Mesendoderm (in vitro differentiated cells): ENCODE measurements at regions not wholly inside any gene's neighbourhood (a gene's known extent, or its start where the extent isn't known, plus 50 kb on each side); places are given as distances from the start of the nearest gene placed in this dataset.
A peak's percentile ranks its signal among the peaks of the same experiment; 100 is the strongest.

Experiments used
- DNase-seq: peaks from one replicate; pipeline ENCODE4 v3.0.0; 2013
- H2AK5ac ChIP-seq: 2 replicates; pipeline ENCODE4 v1.6.1; 2013; ENCODE audit warnings: low read length, inconsistent platforms
- H2BK120ac ChIP-seq: 2 replicates; pipeline ENCODE4 v1.6.1; 2013; ENCODE audit warnings: low read depth, mild to moderate bottlenecking, low read length, moderate library complexity, mixed read lengths
- H2BK15ac ChIP-seq: replicated peaks from 2 replicates; pipeline ENCODE4 v1.6.1; 2013; ENCODE audit warnings: low read depth, mild to moderate bottlenecking, moderate library complexity
- H2BK5ac ChIP-seq: 2 replicates; pipeline ENCODE4 v1.6.1; 2013; ENCODE audit warnings: low read length, inconsistent platforms
- H3K18ac ChIP-seq: 2 replicates; pipeline ENCODE4 v1.6.1; 2013; ENCODE audit warnings: mild to moderate bottlenecking, low read length, mixed read lengths
- H3K23ac ChIP-seq: one replicate; pipeline ENCODE4 v1.6.1; 2013; ENCODE audit warnings: low read length
- H3K27ac ChIP-seq: 2 replicates; pipeline ENCODE4 v1.5.1; 2013; ENCODE audit warnings: low read depth, mild to moderate bottlenecking, inconsistent platforms, low read length, moderate library complexity
- H3K27me3 ChIP-seq: 2 replicates; pipeline ENCODE4 v1.6.1; 2013; ENCODE audit warnings: low read length, control low read depth, mild to moderate bottlenecking, inconsistent platforms; ENCODE audit not compliant: insufficient read depth, poor library complexity
- H3K36me3 ChIP-seq: 2 replicates; pipeline ENCODE4 v1.6.1; 2013; ENCODE audit warnings: low read length, inconsistent platforms; ENCODE audit not compliant: control insufficient read depth, insufficient read depth
- H3K4ac ChIP-seq: one replicate; pipeline ENCODE4 v1.6.1; 2013; ENCODE audit warnings: low read depth, mild to moderate bottlenecking, low read length, moderate library complexity
- H3K4me1 ChIP-seq: 2 replicates; pipeline ENCODE4 v1.6.1; 2013; ENCODE audit warnings: low read depth, low read length, inconsistent platforms; ENCODE audit not compliant: control insufficient read depth
- H3K4me2 ChIP-seq: 2 replicates; pipeline ENCODE4 v1.6.1; 2013; ENCODE audit warnings: low read length
- H3K4me3 ChIP-seq: 2 replicates; pipeline ENCODE4 v1.5.1; 2013; ENCODE audit warnings: mild to moderate bottlenecking, low read length
- H3K56ac ChIP-seq: one replicate; pipeline ENCODE4 v1.6.1; 2013; ENCODE audit warnings: low read length
- H3K79me1 ChIP-seq: 2 replicates; pipeline ENCODE4 v1.6.1; 2013; ENCODE audit warnings: low read length, inconsistent platforms
- H3K79me2 ChIP-seq: 2 replicates; pipeline ENCODE4 v1.6.1; 2013; ENCODE audit warnings: mild to moderate bottlenecking, low read length; ENCODE audit not compliant: control insufficient read depth, insufficient read depth
- H3K9ac ChIP-seq: 2 replicates; pipeline ENCODE4 v1.6.1; 2013; ENCODE audit warnings: low read length, inconsistent platforms
- H4K5ac ChIP-seq: one replicate; pipeline ENCODE4 v1.6.1; 2013; ENCODE audit warnings: low read length
- H4K8ac ChIP-seq: one replicate; pipeline ENCODE4 v1.6.1; 2013; ENCODE audit warnings: low read depth, mild to moderate bottlenecking, control low read depth, low read length, moderate library complexity
- WGBS: extraction: QIAGEN DNeasy Blood & Tissue Kit; methylation state at CpG from one replicate; pipeline ENCODE4 v1.1.7; 2013; ENCODE audit warnings: low lambda C conversion rate, missing lambda C conversion rate; ENCODE audit not compliant: insufficient coverage; ENCODE audit errors: extremely low coverage; 5-methylcytosine and 5-hydroxymethylcytosine counted together

DNA sequence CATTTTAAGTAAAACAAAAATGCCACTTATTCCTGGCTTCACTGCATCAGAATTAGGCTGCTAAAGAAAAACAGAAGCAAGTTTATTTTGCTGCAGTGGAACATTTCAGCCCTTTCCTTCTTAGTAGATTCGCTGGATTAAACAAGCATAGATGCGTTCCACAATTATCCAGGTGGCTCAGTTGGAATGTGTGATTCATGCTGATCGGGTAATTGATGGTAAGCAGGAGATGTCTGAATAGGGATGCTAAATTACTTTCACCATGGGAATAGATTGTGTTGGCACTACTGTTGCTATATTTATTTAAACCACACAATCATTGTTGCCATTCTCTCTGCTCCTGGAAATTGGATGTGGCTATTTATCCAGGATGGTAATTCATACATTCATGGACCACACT, 440.1 kb upstream of the DDI1 start:
- Histone ChIP-seq H4K5ac (no peak overlapping the region), H3K27ac (no peak overlapping the region), H3K4me2 (no peak overlapping the region), H2BK5ac (no peak overlapping the region), H3K18ac (no peak overlapping the region), H3K79me2 (no peaks in the 10 kb centered on the region), H3K4ac (no peak overlapping the region), H3K36me3 (no peaks in the 10 kb centered on the region), H3K27me3 (no peaks in the 10 kb centered on the region), H2BK120ac (no peak overlapping the region), H3K56ac (no peak overlapping the region), H3K4me1 (no peaks in the 10 kb centered on the region), H3K23ac (no peak overlapping the region), H4K8ac (no peak overlapping the region), H3K4me3 (no peak overlapping the region), H3K79me1 (no peaks in the 10 kb centered on the region), H3K9ac (no peak overlapping the region), H2AK5ac (no peak overlapping the region), H2BK15ac (no peak overlapping the region)
- no CpG with 5 or more reads among the region's 3 CpGs for WGBS
- DNase-seq = no peak

GRCh38 chr11:103601225-103601846, 435.1 kb upstream of the DDI1 start:
- Histone ChIP-seq H3K36me3 (no peaks in the 10 kb centered on the region), H3K18ac (no peak overlapping the region), H3K4me2 (no peak overlapping the region), H4K5ac (no peak overlapping the region), H3K27ac (no peak overlapping the region), H2AK5ac (no peak overlapping the region), H3K4me1 (no peaks in the 10 kb centered on the region), H2BK15ac (peak overlapping the region; percentile 57), H3K23ac (no peak overlapping the region), H3K79me2 (no peaks in the 10 kb centered on the region), H3K79me1 (no peaks in the 10 kb centered on the region), H3K27me3 (no peaks in the 10 kb centered on the region), H3K4ac (no peak overlapping the region), H3K9ac (no peak overlapping the region), H3K56ac (no peak overlapping the region), H3K4me3 (no peak overlapping the region), H4K8ac (no peak overlapping the region), H2BK120ac (peak overlapping the region; percentile 85), H2BK5ac (no peak overlapping the region)
- WGBS = no CpG with 5 or more reads among the region's 3 CpGs
- peak; percentile 85 for DNase-seq

DNA sequence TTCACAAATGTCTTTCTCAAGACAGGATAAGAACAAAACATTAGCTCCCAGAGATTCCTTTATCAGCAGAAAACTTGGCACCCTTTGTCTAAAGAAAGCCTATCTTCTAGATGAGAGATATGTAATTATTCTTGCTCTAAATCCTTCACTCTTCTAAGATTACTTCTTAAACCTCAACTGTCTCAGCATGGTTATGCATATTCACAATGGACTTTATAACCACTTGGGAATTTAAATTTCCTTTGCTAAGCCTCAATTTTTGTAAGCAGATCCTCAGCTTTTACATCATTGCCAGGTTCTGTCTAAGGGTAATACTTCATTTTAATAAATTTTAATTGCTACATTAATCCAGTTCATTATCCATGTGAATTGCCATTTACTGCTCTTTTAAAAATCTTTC, 433.6 kb upstream of the DDI1 start:
- Histone ChIP-seq H3K18ac (no peak overlapping the region), H2AK5ac (no peak overlapping the region), H3K4ac (no peak overlapping the region), H2BK120ac (no peak overlapping the region), H4K8ac (no peak overlapping the region), H2BK5ac (no peak overlapping the region), H3K9ac (no peak overlapping the region), H3K79me1 (no peaks in the 10 kb centered on the region), H3K4me1 (no peaks in the 10 kb centered on the region), H2BK15ac (no peak overlapping the region), H3K56ac (peak overlapping the region; percentile 22), H3K27ac (no peak overlapping the region), H3K27me3 (no peaks in the 10 kb centered on the region), H3K79me2 (no peaks in the 10 kb centered on the region), H3K4me2 (no peak overlapping the region), H4K5ac (no peak overlapping the region), H3K36me3 (no peaks in the 10 kb centered on the region), H3K23ac (no peak overlapping the region), H3K4me3 (no peak overlapping the region)
- DNase-seq = peak; percentile 72

DNA sequence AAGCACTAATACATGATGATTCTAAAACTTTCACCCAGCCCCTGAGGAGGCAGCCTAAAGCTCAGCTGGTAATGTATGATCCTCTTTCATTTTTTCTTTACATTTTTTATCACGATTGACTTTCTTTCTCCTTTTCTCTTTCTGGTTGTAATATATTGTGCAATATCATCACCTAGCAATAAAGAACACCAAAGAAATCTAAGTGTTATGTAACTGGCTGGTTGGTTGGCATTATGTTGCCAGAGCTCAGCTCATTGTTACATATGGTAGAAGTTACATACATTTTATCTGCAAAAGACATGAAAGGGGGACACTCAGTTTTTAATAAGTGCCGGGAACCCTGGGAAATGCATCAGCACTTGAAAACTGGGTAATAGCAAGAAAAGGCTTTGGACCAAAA, 432.1 kb upstream of the DDI1 start:
- Histone ChIP-seq H3K36me3 (no peaks in the 10 kb centered on the region), H3K27ac (no peak overlapping the region), H2BK120ac (no peak overlapping the region), H3K23ac (no peak overlapping the region), H2BK5ac (no peak overlapping the region), H3K4me1 (peaks cover 2% of the 10 kb centered on the region), H2BK15ac (no peak overlapping the region), H3K9ac (no peak overlapping the region), H3K79me1 (no peaks in the 10 kb centered on the region), H3K18ac (no peak overlapping the region), H3K4me2 (no peak overlapping the region), H4K8ac (no peak overlapping the region), H4K5ac (no peak overlapping the region), H3K27me3 (no peaks in the 10 kb centered on the region), H3K4me3 (no peak overlapping the region), H3K79me2 (no peaks in the 10 kb centered on the region), H2AK5ac (no peak overlapping the region), H3K4ac (no peak overlapping the region), H3K56ac (no peak overlapping the region)
- no CpG with 5 or more reads among the region's 2 CpGs for WGBS
- DNase-seq = no peak

DNA sequence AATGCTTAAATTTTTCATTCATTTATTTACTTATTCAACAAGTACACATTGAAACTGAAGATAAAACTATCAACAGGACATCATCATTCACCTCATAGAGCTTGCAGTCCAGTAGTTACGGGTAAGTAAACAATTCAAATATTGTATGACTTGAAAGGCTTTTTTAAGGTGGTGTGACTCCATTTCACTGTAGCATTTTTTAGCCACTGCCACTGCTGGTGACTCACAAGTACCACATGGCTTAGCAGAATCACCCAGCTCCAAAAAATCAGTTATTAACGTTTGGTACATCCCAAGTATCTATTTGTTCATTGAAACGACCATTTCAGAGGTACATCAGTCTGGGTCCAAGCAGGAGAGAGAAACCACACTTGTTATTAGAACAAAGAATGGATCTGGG, 427.9 kb upstream of the DDI1 start:
- H3K9ac ChIP-seq = no peak overlapping the region
- H3K27me3 ChIP-seq = no peaks in the 10 kb centered on the region
- H4K5ac ChIP-seq = no peak overlapping the region
- no peak overlapping the region for H3K4me2 ChIP-seq
- no peak overlapping the region for H2BK5ac ChIP-seq
- no peak overlapping the region for H3K4me3 ChIP-seq
- H3K18ac ChIP-seq = no peak overlapping the region
- WGBS = no CpG with 5 or more reads among the region's 3 CpGs
- no peaks in the 10 kb centered on the region for H3K36me3 ChIP-seq
- no peak overlapping the region for H3K4ac ChIP-seq
- no peak overlapping the region for H4K8ac ChIP-seq
- H3K23ac ChIP-seq = no peak overlapping the region
- no peak overlapping the region for H3K27ac ChIP-seq
- peak overlapping the region; percentile 85 for H2BK15ac ChIP-seq
- no peak for DNase-seq
- peaks cover 3% of the 10 kb centered on the region for H3K4me1 ChIP-seq
- no peak overlapping the region for H3K56ac ChIP-seq
- H2AK5ac ChIP-seq = no peak overlapping the region
- no peaks in the 10 kb centered on the region for H3K79me1 ChIP-seq
- no peak overlapping the region for H2BK120ac ChIP-seq
- no peaks in the 10 kb centered on the region for H3K79me2 ChIP-seq
